Activated naive CD4-positive, alpha-beta T cell treated with anti-CD3 and anti-CD28 coated beads for 36 hours (primary cell): ENCODE measurements at regions not wholly inside any gene's neighbourhood (a gene's known extent, or its start where the extent isn't known, plus 50 kb on each side); places are given as distances from the start of the nearest gene placed in this dataset.
"Not testable (repeated sequence)": the region's sequence is repeated elsewhere in the genome, so short reads cannot be mapped to it uniquely, and the experiment has no call there.

ENCODE experiments used
- CTCF ChIA-PET: fragments of 350-600 bp; sonication (Branson Sonifier 250); formaldehyde crosslinking; loops from one replicate; lab custom pipeline; 2021; ENCODE audit warnings: antibody characterized with exemption; lab: Charles Lee
- DNase-seq: peaks from one replicate; pipeline ENCODE4 v3.0.0-alpha.2; 2020
- H3K27ac Mint-ChIP-seq: one replicate; pipeline ENCODE4 v1.8.0; 2021; ENCODE audit warnings: mild to moderate bottlenecking, mixed read lengths
- H3K27me3 Mint-ChIP-seq: one replicate; pipeline ENCODE4 v1.8.0; 2021; ENCODE audit warnings: low read depth, mixed read lengths
- H3K36me3 Mint-ChIP-seq: one replicate; pipeline ENCODE4 v1.8.0; 2021; ENCODE audit warnings: low read depth, mixed read lengths
- H3K4me1 Mint-ChIP-seq: one replicate; pipeline ENCODE4 v1.8.0; 2021; ENCODE audit warnings: low read depth, mixed read lengths
- H3K4me3 Mint-ChIP-seq: one replicate; pipeline ENCODE4 v1.8.0; 2021; ENCODE audit warnings: mild to moderate bottlenecking, moderate library complexity, mixed read lengths
- H3K9me3 Mint-ChIP-seq: one replicate; pipeline ENCODE4 v1.8.0; 2021; ENCODE audit warnings: mixed read lengths
- intact Hi-C: fragments of 100-400 bp; cut with micrococcal nuclease; formaldehyde crosslinking; loops from one replicate; pipeline ENCODE4 v1.15.1; 2023

- Mint-ChIP-seq H3K27ac (no peak overlapping the region), H3K4me1 (no peaks in the 10 kb centered on the region), H3K27me3 (peaks cover 2% of the 10 kb centered on the region), H3K4me3 (no peak overlapping the region), H3K9me3 (peaks cover 4% of the 10 kb centered on the region), H3K36me3 (no peaks in the 10 kb centered on the region)
- DNase-seq, result no peak
- CTCF ChIA-PET, result no interaction called here
- intact Hi-C loops, result no loop called here
These were observed 380.0 kb downstream of the ATP23 start for GRCh38 chr12:58321414-58321813.

- CTCF ChIA-PET, result no interaction called here
- no peak for DNase-seq
- H3K27me3 Mint-ChIP-seq, result no peaks in the 10 kb centered on the region
- H3K4me3 Mint-ChIP-seq, result no peak overlapping the region
- intact Hi-C loops, result no loop called here
- H3K36me3 Mint-ChIP-seq, result no peaks in the 10 kb centered on the region
- no peak overlapping the region for H3K27ac Mint-ChIP-seq
- H3K9me3 Mint-ChIP-seq, result peaks cover 4% of the 10 kb centered on the region
- no peaks in the 10 kb centered on the region for H3K4me1 Mint-ChIP-seq
These were observed 382.3 kb downstream of the ATP23 start for GRCh38 chr12:58323676-58324075.

- Mint-ChIP-seq H3K27ac (no peak overlapping the region), H3K9me3 (no peaks in the 10 kb centered on the region), H3K36me3 (no peaks in the 10 kb centered on the region), H3K4me1 (no peaks in the 10 kb centered on the region), H3K27me3 (no peaks in the 10 kb centered on the region), H3K4me3 (no peak overlapping the region)
- no peak for DNase-seq
- CTCF ChIA-PET, result no interaction called here
- intact Hi-C loops, result no loop called here
These were observed 384.2 kb downstream of the ATP23 start for GRCh38 chr12:58325561-58325960.

GRCh38 chr12:58326534-58326933 is 385.2 kb downstream of the ATP23 start:
- DNase-seq, result no peak
- Mint-ChIP-seq H3K4me3 (no peak overlapping the region), H3K9me3 (no peaks in the 10 kb centered on the region), H3K27ac (no peak overlapping the region), H3K27me3 (no peaks in the 10 kb centered on the region), H3K36me3 (no peaks in the 10 kb centered on the region), H3K4me1 (no peaks in the 10 kb centered on the region)
- CTCF ChIA-PET, result no interaction called here
- intact Hi-C loops, result no loop called here

GRCh38 chr12:58336581-58337242 is 395.3 kb downstream of the ATP23 start:
- DNase-seq, H3K27me3 Mint-ChIP-seq, intact Hi-C loops, H3K9me3 Mint-ChIP-seq, H3K4me1 Mint-ChIP-seq, H3K36me3 Mint-ChIP-seq, H3K4me3 Mint-ChIP-seq, H3K27ac Mint-ChIP-seq: not testable (repeated sequence)
- CTCF ChIA-PET, result interaction anchor here (0.6 kb wide), 1 partner anchor 204 kb away, joined by 4 read pairs; no protein-coding TSS in a partner anchor

- H3K4me3 Mint-ChIP-seq, H3K36me3 Mint-ChIP-seq, H3K4me1 Mint-ChIP-seq, intact Hi-C loops, H3K9me3 Mint-ChIP-seq, DNase-seq, H3K27ac Mint-ChIP-seq, H3K27me3 Mint-ChIP-seq: not testable (repeated sequence)
- CTCF ChIA-PET, result interaction anchor here (0.6 to 0.7 kb wide), 3 partner anchors 205 to 1488 kb away, joined by 3 to 4 read pairs (median 3); no protein-coding TSS in a partner anchor
These were observed 396.2 kb downstream of the ATP23 start for GRCh38 chr12:58337539-58337938.

- H3K4me3 Mint-ChIP-seq, result no peak overlapping the region
- no peak for DNase-seq
- no peak overlapping the region for H3K27ac Mint-ChIP-seq
- H3K36me3 Mint-ChIP-seq, result no peaks in the 10 kb centered on the region
- H3K9me3 Mint-ChIP-seq, result no peaks in the 10 kb centered on the region
- CTCF ChIA-PET, result interaction anchor here (0.7 to 1.0 kb wide), 2 partner anchors 17 to 19 kb away, joined by 3 read pairs; no protein-coding TSS in a partner anchor
- intact Hi-C loops, result no loop called here
- peaks cover 6% of the 10 kb centered on the region for H3K27me3 Mint-ChIP-seq
- H3K4me1 Mint-ChIP-seq, result no peaks in the 10 kb centered on the region
These were observed 400.4 kb downstream of the ATP23 start for GRCh38 chr12:58341791-58342190.

- no peaks in the 10 kb centered on the region for H3K4me1 Mint-ChIP-seq
- H3K36me3 Mint-ChIP-seq, result no peaks in the 10 kb centered on the region
- DNase-seq, result no peak
- peaks cover 6% of the 10 kb centered on the region for H3K27me3 Mint-ChIP-seq
- H3K9me3 Mint-ChIP-seq, result no peaks in the 10 kb centered on the region
- intact Hi-C loops, result no loop called here
- H3K27ac Mint-ChIP-seq, result no peak overlapping the region
- CTCF ChIA-PET, result interaction anchor here (1.0 kb wide), 1 partner anchor 16 kb away, joined by 3 read pairs; no protein-coding TSS in a partner anchor
- no peak overlapping the region for H3K4me3 Mint-ChIP-seq
These were observed 401.4 kb downstream of the ATP23 start for GRCh38 chr12:58342736-58343135.

- no peak for DNase-seq
- Mint-ChIP-seq H3K27me3 (peaks cover 6% of the 10 kb centered on the region), H3K36me3 (no peaks in the 10 kb centered on the region), H3K4me1 (no peaks in the 10 kb centered on the region), H3K4me3 (no peak overlapping the region), H3K27ac (no peak overlapping the region), H3K9me3 (no peaks in the 10 kb centered on the region)
- intact Hi-C loops, result loop anchor here (1.0 to 5.0 kb wide), 3 partner anchors 97 to 821 kb away; no protein-coding TSS in a partner anchor
- CTCF ChIA-PET, result interaction anchor here (1.2 kb wide), 1 partner anchor 805 kb away, joined by 4 read pairs; no protein-coding TSS in a partner anchor
These were observed 404.8 kb downstream of the ATP23 start for GRCh38 chr12:58346032-58346632.

DNA sequence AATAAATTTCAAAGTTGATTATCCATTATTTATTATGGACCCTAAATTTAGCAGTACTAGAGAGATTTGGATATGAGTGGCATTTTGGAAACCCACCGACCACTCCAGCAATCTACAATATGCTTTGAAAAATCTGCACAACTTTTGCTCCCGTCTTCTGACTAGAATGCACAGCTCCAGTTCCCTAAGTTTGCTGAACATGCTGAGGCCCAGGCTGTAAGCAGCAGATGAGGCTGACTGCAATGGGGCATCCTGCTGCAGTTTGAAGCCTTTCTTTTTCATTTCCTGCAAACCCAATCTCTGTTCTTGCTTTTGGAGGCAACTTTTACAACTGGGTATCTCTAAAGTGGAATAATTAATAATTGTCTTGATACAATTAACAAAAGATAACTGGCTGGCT is 405.8 kb downstream of the ATP23 start:
- intact Hi-C loops, result loop anchor here (5.0 kb wide), 1 partner anchor 820 kb away; no protein-coding TSS in a partner anchor
- H3K36me3 Mint-ChIP-seq, result no peaks in the 10 kb centered on the region
- H3K4me3 Mint-ChIP-seq, result no peak overlapping the region
- peaks cover 7% of the 10 kb centered on the region for H3K27me3 Mint-ChIP-seq
- DNase-seq, result no peak
- no peaks in the 10 kb centered on the region for H3K9me3 Mint-ChIP-seq
- no peaks in the 10 kb centered on the region for H3K4me1 Mint-ChIP-seq
- CTCF ChIA-PET, result interaction anchor here (0.6 to 1.2 kb wide), 4 partner anchors 97 to 804 kb away, joined by 3 to 4 read pairs (median 3); no protein-coding TSS in a partner anchor
- no peak overlapping the region for H3K27ac Mint-ChIP-seq

- no peak overlapping the region for H3K27ac Mint-ChIP-seq
- H3K27me3 Mint-ChIP-seq, result peaks cover 11% of the 10 kb centered on the region
- no peak for DNase-seq
- intact Hi-C loops, result loop anchor here (5.0 kb wide), 1 partner anchor 820 kb away; no protein-coding TSS in a partner anchor
- no peaks in the 10 kb centered on the region for H3K36me3 Mint-ChIP-seq
- no peaks in the 10 kb centered on the region for H3K9me3 Mint-ChIP-seq
- H3K4me1 Mint-ChIP-seq, result no peaks in the 10 kb centered on the region
- CTCF ChIA-PET, result no interaction called here
- H3K4me3 Mint-ChIP-seq, result no peak overlapping the region
These were observed 406.3 kb downstream of the ATP23 start for GRCh38 chr12:58347691-58348090.

- H3K27me3 Mint-ChIP-seq, result peaks cover 17% of the 10 kb centered on the region
- no peaks in the 10 kb centered on the region for H3K36me3 Mint-ChIP-seq
- no peaks in the 10 kb centered on the region for H3K4me1 Mint-ChIP-seq
- H3K9me3 Mint-ChIP-seq, result no peaks in the 10 kb centered on the region
- CTCF ChIA-PET, result interaction anchor here (0.7 kb wide), 1 partner anchor 26 kb away, joined by 3 read pairs; no protein-coding TSS in a partner anchor
- intact Hi-C loops, result loop anchor here (5.0 kb wide), 1 partner anchor 818 kb away; no protein-coding TSS in a partner anchor
- no peak overlapping the region for H3K4me3 Mint-ChIP-seq
- no peak for DNase-seq
- H3K27ac Mint-ChIP-seq, result no peak overlapping the region
These were observed 407.8 kb downstream of the ATP23 start for GRCh38 chr12:58349161-58349560.
